ENCODE measurements at regions not wholly inside any gene's neighbourhood (a gene's known extent, or its start where the extent isn't known, plus 50 kb on each side); places are given as distances from the start of the nearest gene placed in this dataset.

- TF ChIP-seq CSRNP3 (CRISPR knock-in tag; IDR thresholded peaks at IDR 0.05): no peak
- TF ChIP-seq ISL1 (CRISPR knock-in tag; IDR thresholded peaks at IDR 0.05): no peak
- TF ChIP-seq PPARA (CRISPR knock-in tag; IDR thresholded peaks at IDR 0.05; ENCODE audit: borderline replicate concordance): no peak
Observed at GRCh38 chr1:30377230-30378002, 346.0 kb downstream of the MATN1 start (continued).

DNA sequence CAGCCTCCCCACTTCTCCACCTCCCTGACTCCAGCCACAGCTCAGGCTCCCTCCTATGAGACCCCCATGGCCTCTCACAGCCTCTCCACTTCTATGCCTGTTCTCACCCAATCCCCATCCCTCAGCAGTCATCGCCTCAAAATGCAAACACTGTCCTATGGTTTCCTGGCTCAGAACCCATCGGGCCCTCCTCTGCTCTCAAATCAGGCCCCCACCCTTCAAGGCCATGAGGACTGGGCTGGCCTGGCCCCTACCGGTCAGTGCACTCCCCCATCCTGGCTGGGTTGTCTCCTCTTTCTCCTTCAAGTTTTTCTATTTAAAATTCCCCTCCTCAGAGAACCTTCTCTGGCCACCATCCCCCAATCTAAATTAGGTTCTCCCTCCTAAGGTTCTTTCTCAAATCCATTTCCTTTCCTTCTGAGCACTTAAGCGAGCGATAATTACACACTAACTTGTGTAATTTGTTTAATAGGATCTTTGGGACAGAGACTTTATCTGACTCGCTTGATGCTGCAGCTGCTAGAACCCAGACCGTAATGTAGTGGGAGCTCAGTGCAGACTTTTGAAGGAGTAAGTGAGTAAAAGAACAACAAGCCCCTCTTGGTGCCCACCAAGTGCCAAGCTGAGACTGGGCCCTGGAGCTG is 347.2 kb downstream of the MATN1 start:
- no peak for ATAC-seq

GRCh38 chr1:30375156-30375555 is 348.2 kb downstream of the MATN1 start:
- TF ChIP-seq ZNF70 (CRISPR knock-in tag; IDR thresholded peaks at IDR 0.05) (no peak), CSRNP3 (CRISPR knock-in tag; IDR thresholded peaks at IDR 0.05) (no peak), OSR1 (CRISPR knock-in tag; IDR thresholded peaks at IDR 0.05) (no peak), PATZ1 (CRISPR knock-in tag; IDR thresholded peaks at IDR 0.05; ENCODE audit: borderline replicate concordance) (no peak), TSHZ2 (CRISPR knock-in tag; IDR thresholded peaks at IDR 0.05) (no peak), GLIS3 (CRISPR knock-in tag; IDR thresholded peaks at IDR 0.05) (no peak), TOX (CRISPR knock-in tag; IDR thresholded peaks at IDR 0.05; ENCODE audit: borderline replicate concordance) (no peak), ESRRG (CRISPR knock-in tag; IDR thresholded peaks at IDR 0.05) (no peak), ZFP30 (CRISPR knock-in tag; IDR thresholded peaks at IDR 0.05) (no peak), ZFP3 (CRISPR knock-in tag; IDR thresholded peaks at IDR 0.05) (no peak), ARNTL (CRISPR knock-in tag; IDR thresholded peaks at IDR 0.05; ENCODE audit: borderline replicate concordance, low read depth) (no peak), ZC3H10 (CRISPR knock-in tag; IDR thresholded peaks at IDR 0.05) (no peak), CREB5 (CRISPR knock-in tag; IDR thresholded peaks at IDR 0.05; ENCODE audit: low read depth) (no peak)
- no peak for ATAC-seq

More for the DNA sequence above, 347.2 kb downstream of the MATN1 start:
- TF ChIP-seq TSHZ2 (CRISPR knock-in tag; IDR thresholded peaks at IDR 0.05) (no peak), TOX (CRISPR knock-in tag; IDR thresholded peaks at IDR 0.05; ENCODE audit: borderline replicate concordance) (no peak)
